HEK293T (cell line): ENCODE measurements at regions not wholly inside any gene's neighbourhood (a gene's known extent, or its start where the extent isn't known, plus 50 kb on each side); places are given as distances from the start of the nearest gene placed in this dataset.

Source experiments
- CTCF ChIA-PET: fragments of 350-600 bp; formaldehyde crosslinking; extraction: SDS; loops from one replicate; lab custom pipeline; 2021; ENCODE audit warnings: antibody characterized with exemption, inconsistent platforms; lab: Yijun Ruan, JAX
- POLR2A ChIA-PET: fragments of 350-600 bp; formaldehyde crosslinking; extraction: SDS; loops from one replicate; lab custom pipeline; 2020; ENCODE audit warnings: antibody characterized with exemption, inconsistent platforms; lab: Yijun Ruan, JAX
- DNase-seq: peaks from one replicate; pipeline ENCODE4 v3.0.0; 2012; ENCODE audit warnings: mixed read lengths; ENCODE audit errors: extremely low spot score
- ARNT ChIP-seq: fragments of 450-650 bp; IDR thresholded peaks from 2 replicates; pipeline ENCODE4 v1.6.1; 2017; ENCODE audit warnings: mild to moderate bottlenecking
- BHLHE40 ChIP-seq: fragments of 450-650 bp; IDR thresholded peaks from 2 replicates; pipeline ENCODE4 v1.6.1; 2016; ENCODE audit warnings: mild to moderate bottlenecking, moderate library complexity, borderline replicate concordance
- CTBP1 ChIP-seq: fragments of 450-650 bp; IDR thresholded peaks from 2 replicates; pipeline ENCODE4 v1.6.1; 2016; ENCODE audit warnings: borderline replicate concordance
- ELF4 ChIP-seq: fragments of 450-650 bp; IDR thresholded peaks from 2 replicates; pipeline ENCODE4 v1.6.1; 2017; ENCODE audit warnings: antibody characterized with exemption
- FOXA1 ChIP-seq: fragments of 450-650 bp; IDR thresholded peaks from 2 replicates; pipeline ENCODE4 v1.6.1; 2016; ENCODE audit warnings: mild to moderate bottlenecking
- FOXK2 ChIP-seq: fragments of 450-650 bp; IDR thresholded peaks from 2 replicates; pipeline ENCODE4 v1.6.1; 2016; ENCODE audit warnings: mild to moderate bottlenecking
- FOXM1 ChIP-seq: fragments of 450-650 bp; IDR thresholded peaks from 2 replicates; pipeline ENCODE4 v1.6.1; 2017; ENCODE audit warnings: mild to moderate bottlenecking, borderline replicate concordance
- HDGF ChIP-seq: fragments of 450-650 bp; IDR thresholded peaks from 2 replicates; pipeline ENCODE4 v1.6.1; 2017; ENCODE audit warnings: antibody characterized with exemption, borderline replicate concordance
- L3MBTL2 ChIP-seq: fragments of 450-650 bp; conservative IDR thresholded peaks from 2 replicates; pipeline ENCODE4 v1.6.1; 2016; ENCODE audit warnings: mild to moderate bottlenecking
- LEF1 ChIP-seq: fragments of 450-650 bp; IDR thresholded peaks from 2 replicates; pipeline ENCODE4 v1.6.1; 2017; ENCODE audit warnings: mild to moderate bottlenecking, borderline replicate concordance
- NFRKB ChIP-seq: fragments of 450-650 bp; IDR thresholded peaks from 2 replicates; pipeline ENCODE4 v1.6.1; 2016; ENCODE audit warnings: mild to moderate bottlenecking, moderate library complexity
- PKNOX1 ChIP-seq: fragments of 450-650 bp; IDR thresholded peaks from 2 replicates; pipeline ENCODE4 v1.6.1; 2016
- SP1 ChIP-seq: fragments of 450-650 bp; IDR thresholded peaks from 2 replicates; pipeline ENCODE4 v1.6.1; 2017
- SUZ12 ChIP-seq: fragments of 450-650 bp; IDR thresholded peaks from 2 replicates; pipeline ENCODE4 v1.6.1; 2016; ENCODE audit warnings: mild to moderate bottlenecking
- TARDBP ChIP-seq: fragments of 450-650 bp; IDR thresholded peaks from 2 replicates; pipeline ENCODE4 v1.6.1; 2016
- ZNF384 ChIP-seq: fragments of 450-650 bp; IDR thresholded peaks from 2 replicates; pipeline ENCODE4 v1.6.1; 2016

GRCh38 chr6:9332241-9332780 lies 897.0 kb upstream of the SLC35B3 start:
- ChIA-PET POLR2A (interaction anchor here (0.6 kb wide), 1 partner anchor 15 kb away, joined by 3 read pairs; no protein-coding TSS in a partner anchor), CTCF (no interaction called here)
- DNase-seq = no peak

GRCh38 chr6:9316831-9317230 lies 881.5 kb upstream of the SLC35B3 start:
- no peak for DNase-seq
- TF ChIP-seq ELF4 (no peak), PKNOX1 (no peak), SUZ12 (no peak), L3MBTL2 (no peak), HDGF (no peak), ZNF384 (no peak), LEF1 (no peak), CTBP1 (no peak), NFRKB (no peak), TARDBP (no peak), BHLHE40 (no peak)
- ChIA-PET CTCF (no interaction called here), POLR2A (no interaction called here)

More at GRCh38 chr6:9332241-9332780, 897.0 kb upstream of the SLC35B3 start:
- TF ChIP-seq TARDBP = no peak
- no peak for TF ChIP-seq PKNOX1
- TF ChIP-seq SUZ12 = no peak
- no peak for TF ChIP-seq NFRKB
- TF ChIP-seq FOXK2 = no peak
- no peak for TF ChIP-seq HDGF
- TF ChIP-seq L3MBTL2 = no peak
- TF ChIP-seq SP1 = no peak
- no peak for TF ChIP-seq BHLHE40
- no peak for TF ChIP-seq ZNF384
- no peak for TF ChIP-seq ARNT
- TF ChIP-seq ELF4 = no peak
- no peak for TF ChIP-seq FOXA1
- no peak for TF ChIP-seq CTBP1
- no peak for TF ChIP-seq FOXM1

- DNase-seq = no peak
- TF ChIP-seq PKNOX1 = no peak
- TF ChIP-seq ELF4 = no peak
- TF ChIP-seq SP1 = no peak
- TF ChIP-seq FOXK2 = no peak
- POLR2A ChIA-PET = no interaction called here
- CTCF ChIA-PET = no interaction called here
Observed at GRCh38 chr6:9315966-9316650, 880.8 kb upstream of the SLC35B3 start.

- CTCF ChIA-PET = no interaction called here
- POLR2A ChIA-PET = no interaction called here
- no peak for DNase-seq
- TF ChIP-seq LEF1 = no peak
- no peak for TF ChIP-seq HDGF
- TF ChIP-seq ELF4 = no peak
- TF ChIP-seq CTBP1 = no peak
- no peak for TF ChIP-seq FOXM1
- no peak for TF ChIP-seq L3MBTL2
- TF ChIP-seq SP1 = no peak
- no peak for TF ChIP-seq ARNT
- TF ChIP-seq ZNF384 = no peak
- no peak for TF ChIP-seq PKNOX1
- TF ChIP-seq NFRKB = no peak
Observed at GRCh38 chr6:9308284-9308683, 872.9 kb upstream of the SLC35B3 start.

GRCh38 chr6:9307786-9308185 lies 872.4 kb upstream of the SLC35B3 start:
- ChIA-PET CTCF (no interaction called here), POLR2A (no interaction called here)
- no peak for DNase-seq
- TF ChIP-seq ZNF384 = no peak
- TF ChIP-seq SUZ12 = no peak
- no peak for TF ChIP-seq LEF1
- no peak for TF ChIP-seq NFRKB
- no peak for TF ChIP-seq BHLHE40
- no peak for TF ChIP-seq ELF4
- no peak for TF ChIP-seq FOXM1
- TF ChIP-seq SP1 = no peak
- TF ChIP-seq FOXK2 = no peak
- no peak for TF ChIP-seq CTBP1
- no peak for TF ChIP-seq PKNOX1
- TF ChIP-seq TARDBP = no peak
